ENCODE measurements at regions not wholly inside any gene's neighbourhood (a gene's known extent, or its start where the extent isn't known, plus 50 kb on each side); places are given as distances from the start of the nearest gene placed in this dataset.

DNA sequence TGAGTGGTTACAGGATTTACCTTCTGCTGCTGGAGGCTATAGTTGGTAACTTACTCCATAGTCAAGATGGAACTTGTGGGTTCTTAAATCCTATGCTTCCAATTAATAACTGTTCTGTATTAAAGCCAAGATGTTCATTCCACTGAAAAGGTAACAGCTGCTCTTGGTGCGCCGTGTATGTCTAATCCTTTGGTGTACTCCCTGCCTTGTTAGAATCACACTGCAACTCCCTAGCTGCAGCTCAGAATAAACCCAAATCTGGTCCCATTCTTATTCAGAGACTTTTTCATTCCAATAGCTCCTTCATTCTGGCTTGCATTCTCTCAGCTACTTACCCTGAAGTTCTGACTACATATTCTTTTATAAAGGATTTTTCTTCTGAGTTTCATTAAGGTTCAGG lies 1355.5 kb downstream of the MAT2B start:
- Histone ChIP-seq H3K9me3 (ENCODE audit: control insufficient read depth in 2 of 3, low read length in 3 of 3) (no peaks in the 10 kb centered on the region), H3K27me3 (ENCODE audit: control insufficient read depth in 2 of 2, insufficient read depth in 2 of 2, low read length in 2 of 2) (no peaks in the 10 kb centered on the region), H3K4me1 (ENCODE audit: control insufficient read depth in 2 of 2, insufficient read depth in 2 of 2, low read length in 2 of 2) (no peaks in the 10 kb centered on the region), H3K27ac (ENCODE audit: low read depth, low read length) (no peak overlapping the region), H3K4me3 (ENCODE audit: low read length) (no peak overlapping the region), H3K36me3 (ENCODE audit: control insufficient read depth in 2 of 3, insufficient read depth in 3 of 3, low read length in 3 of 3) (no peaks in the 10 kb centered on the region)
- Mint-ChIP-seq H3K4me1 (no peaks in the 10 kb centered on the region), H3K36me3 (no peaks in the 10 kb centered on the region), H3K27me3 (no peaks in the 10 kb centered on the region), H3K27ac (no peak overlapping the region), H3K9me3 (peaks cover 0 to 26% (median 2%) of the 10 kb centered on the region in 11 donors), H3K4me3 (no peak overlapping the region)
- DNase-seq (no peak), ATAC-seq (no peak)
- ChIA-PET CTCF (no interaction called here), POLR2A (no interaction called here)
- intact Hi-C loops (cut with micrococcal nuclease): no loop called here

GRCh38 chr5:164861610-164862009 lies 1356.2 kb downstream of the MAT2B start:
- H3K27ac Mint-ChIP-seq: no peak overlapping the region
- H3K9me3 ChIP-seq (ENCODE audit: control insufficient read depth in 2 of 3, low read length in 3 of 3): no peaks in the 10 kb centered on the region
- H3K9me3 Mint-ChIP-seq: peaks cover 0 to 26% (median 2%) of the 10 kb centered on the region in 11 donors

GRCh38 chr5:164868761-164869160 lies 1363.3 kb downstream of the MAT2B start:
- Histone ChIP-seq H3K4me1 (ENCODE audit: control insufficient read depth in 2 of 2, insufficient read depth in 2 of 2, low read length in 2 of 2) (no peaks in the 10 kb centered on the region), H3K27me3 (ENCODE audit: control insufficient read depth in 2 of 2, insufficient read depth in 2 of 2, low read length in 2 of 2) (no peaks in the 10 kb centered on the region), H3K27ac (ENCODE audit: low read depth, low read length) (no peak overlapping the region), H3K36me3 (ENCODE audit: control insufficient read depth in 2 of 3, insufficient read depth in 3 of 3, low read length in 3 of 3) (no peaks in the 10 kb centered on the region), H3K4me3 (ENCODE audit: low read length) (no peak overlapping the region), H3K9me3 (ENCODE audit: control insufficient read depth in 2 of 3, low read length in 3 of 3) (no peaks in the 10 kb centered on the region)
- ChIA-PET POLR2A (no interaction called here), CTCF (no interaction called here)
- no peak overlapping the region for H3K27ac Mint-ChIP-seq
- H3K4me3 Mint-ChIP-seq: no peak overlapping the region
- no peaks in the 10 kb centered on the region for H3K4me1 Mint-ChIP-seq
- H3K27me3 Mint-ChIP-seq: no peaks in the 10 kb centered on the region
- intact Hi-C loops (cut with micrococcal nuclease): no loop called here
- no peak for ATAC-seq
- no peak for DNase-seq
- H3K36me3 Mint-ChIP-seq: no peaks in the 10 kb centered on the region
- H3K9me3 Mint-ChIP-seq: peaks cover 0 to 27% (median 2%) of the 10 kb centered on the region in 11 donors

More at GRCh38 chr5:164861610-164862009, 1356.2 kb downstream of the MAT2B start:
- Histone ChIP-seq H3K4me3 (ENCODE audit: low read length) (no peak overlapping the region), H3K27me3 (ENCODE audit: control insufficient read depth in 2 of 2, insufficient read depth in 2 of 2, low read length in 2 of 2) (no peaks in the 10 kb centered on the region), H3K4me1 (ENCODE audit: control insufficient read depth in 2 of 2, insufficient read depth in 2 of 2, low read length in 2 of 2) (no peaks in the 10 kb centered on the region), H3K36me3 (ENCODE audit: control insufficient read depth in 2 of 3, insufficient read depth in 3 of 3, low read length in 3 of 3) (no peaks in the 10 kb centered on the region), H3K27ac (ENCODE audit: low read depth, low read length) (no peak overlapping the region)
- H3K4me3 Mint-ChIP-seq: no peak overlapping the region
- ChIA-PET POLR2A (no interaction called here), CTCF (no interaction called here)
- ATAC-seq: no peak
- no peaks in the 10 kb centered on the region for H3K36me3 Mint-ChIP-seq
- intact Hi-C loops (cut with micrococcal nuclease): no loop called here
- no peak for DNase-seq
- no peaks in the 10 kb centered on the region for H3K27me3 Mint-ChIP-seq
- H3K4me1 Mint-ChIP-seq: no peaks in the 10 kb centered on the region

- H3K4me1 Mint-ChIP-seq: no peaks in the 10 kb centered on the region
- Histone ChIP-seq H3K4me1 (ENCODE audit: control insufficient read depth in 2 of 2, insufficient read depth in 2 of 2, low read length in 2 of 2) (no peaks in the 10 kb centered on the region), H3K27ac (ENCODE audit: low read depth, low read length) (no peak overlapping the region), H3K36me3 (ENCODE audit: control insufficient read depth in 2 of 3, insufficient read depth in 3 of 3, low read length in 3 of 3) (no peaks in the 10 kb centered on the region), H3K27me3 (ENCODE audit: control insufficient read depth in 2 of 2, insufficient read depth in 2 of 2, low read length in 2 of 2) (no peaks in the 10 kb centered on the region), H3K4me3 (ENCODE audit: low read length) (no peak overlapping the region), H3K9me3 (ENCODE audit: control insufficient read depth in 2 of 3, low read length in 3 of 3) (no peaks in the 10 kb centered on the region)
- H3K27me3 Mint-ChIP-seq: no peaks in the 10 kb centered on the region
- ChIA-PET POLR2A (no interaction called here), CTCF (no interaction called here)
- no peak overlapping the region for H3K4me3 Mint-ChIP-seq
- intact Hi-C loops (cut with micrococcal nuclease): no loop called here
- ATAC-seq (no peak), DNase-seq (no peak)
- no peaks in the 10 kb centered on the region for H3K36me3 Mint-ChIP-seq
- H3K27ac Mint-ChIP-seq: no peak overlapping the region
- H3K9me3 Mint-ChIP-seq: peaks cover 0 to 33% (median 2%) of the 10 kb centered on the region in 11 donors
Measured at GRCh38 chr5:164869325-164869724, 1363.9 kb downstream of the MAT2B start.

GRCh38 chr5:164876793-164877192 lies 1371.4 kb downstream of the MAT2B start:
- POLR2A ChIA-PET: no interaction called here
- H3K4me3 ChIP-seq (ENCODE audit: low read length): no peak overlapping the region
- no peaks in the 10 kb centered on the region for H3K4me1 ChIP-seq (ENCODE audit: control insufficient read depth in 2 of 2, insufficient read depth in 2 of 2, low read length in 2 of 2)
- no peaks in the 10 kb centered on the region for H3K36me3 Mint-ChIP-seq
- H3K4me3 Mint-ChIP-seq: no peak overlapping the region
- ATAC-seq (no peak), DNase-seq (no peak)
- no peaks in the 10 kb centered on the region for H3K36me3 ChIP-seq (ENCODE audit: control insufficient read depth in 2 of 3, insufficient read depth in 3 of 3, low read length in 3 of 3)
- intact Hi-C loops (cut with micrococcal nuclease): no loop called here
- no peak overlapping the region for H3K27ac ChIP-seq (ENCODE audit: low read depth, low read length)
- CTCF ChIA-PET: no interaction called here
- H3K27me3 Mint-ChIP-seq: no peaks in the 10 kb centered on the region
- H3K27ac Mint-ChIP-seq: no peak overlapping the region
- H3K9me3 ChIP-seq (ENCODE audit: control insufficient read depth in 2 of 3, low read length in 3 of 3): no peaks in the 10 kb centered on the region
- H3K27me3 ChIP-seq (ENCODE audit: control insufficient read depth in 2 of 2, insufficient read depth in 2 of 2, low read length in 2 of 2): no peaks in the 10 kb centered on the region
- H3K4me1 Mint-ChIP-seq: no peaks in the 10 kb centered on the region
- H3K9me3 Mint-ChIP-seq: peaks cover 0 to 25% (median 6%) of the 10 kb centered on the region in 11 donors

- Histone ChIP-seq H3K27me3 (ENCODE audit: control insufficient read depth in 2 of 2, insufficient read depth in 2 of 2, low read length in 2 of 2) (no peaks in the 10 kb centered on the region), H3K27ac (ENCODE audit: low read depth, low read length) (no peak overlapping the region), H3K4me1 (ENCODE audit: control insufficient read depth in 2 of 2, insufficient read depth in 2 of 2, low read length in 2 of 2) (no peaks in the 10 kb centered on the region), H3K4me3 (ENCODE audit: low read length) (no peak overlapping the region), H3K9me3 (ENCODE audit: control insufficient read depth in 2 of 3, low read length in 3 of 3) (no peaks in the 10 kb centered on the region), H3K36me3 (ENCODE audit: control insufficient read depth in 2 of 3, insufficient read depth in 3 of 3, low read length in 3 of 3) (no peaks in the 10 kb centered on the region)
- H3K4me3 Mint-ChIP-seq: no peak overlapping the region
- H3K36me3 Mint-ChIP-seq: no peaks in the 10 kb centered on the region
- no peak overlapping the region for H3K27ac Mint-ChIP-seq
- no peaks in the 10 kb centered on the region for H3K4me1 Mint-ChIP-seq
- ATAC-seq (no peak), DNase-seq (no peak)
- intact Hi-C loops (cut with micrococcal nuclease): no loop called here
- peaks cover 0 to 24% (median 4%) of the 10 kb centered on the region in 11 donors for H3K9me3 Mint-ChIP-seq
- CTCF ChIA-PET: no interaction called here
- no peaks in the 10 kb centered on the region for H3K27me3 Mint-ChIP-seq
- POLR2A ChIA-PET: no interaction called here
Measured at GRCh38 chr5:164881442-164881841, 1376.0 kb downstream of the MAT2B start.

DNA sequence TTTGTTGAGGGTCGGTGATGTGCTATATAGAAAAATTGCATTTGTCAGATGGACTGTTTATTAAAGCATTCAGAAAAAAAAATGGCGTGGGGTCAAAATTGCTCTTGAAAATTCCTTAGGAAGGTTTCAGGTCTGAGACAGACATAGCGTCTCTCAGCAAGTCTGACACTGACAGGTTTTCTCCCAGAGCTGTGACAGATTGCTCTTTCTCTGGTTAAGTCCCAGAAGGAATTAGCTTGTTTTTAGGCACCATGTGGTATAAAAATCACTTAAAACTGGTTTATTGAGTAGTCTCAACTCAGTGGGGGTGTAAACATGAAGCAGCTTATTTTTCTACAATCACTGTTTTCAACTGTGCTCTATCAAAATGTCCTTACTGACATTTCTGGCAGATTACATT lies 1379.8 kb downstream of the MAT2B start:
- Mint-ChIP-seq H3K4me3 (no peak overlapping the region), H3K27ac (no peak overlapping the region), H3K9me3 (peaks cover 0 to 12% (median 4%) of the 10 kb centered on the region in 11 donors), H3K36me3 (no peaks in the 10 kb centered on the region), H3K27me3 (no peaks in the 10 kb centered on the region), H3K4me1 (no peaks in the 10 kb centered on the region)
- Histone ChIP-seq H3K36me3 (ENCODE audit: control insufficient read depth in 2 of 3, insufficient read depth in 3 of 3, low read length in 3 of 3) (no peaks in the 10 kb centered on the region), H3K27me3 (ENCODE audit: control insufficient read depth in 2 of 2, insufficient read depth in 2 of 2, low read length in 2 of 2) (no peaks in the 10 kb centered on the region), H3K27ac (ENCODE audit: low read depth, low read length) (no peak overlapping the region), H3K4me3 (ENCODE audit: low read length) (no peak overlapping the region), H3K4me1 (ENCODE audit: control insufficient read depth in 2 of 2, insufficient read depth in 2 of 2, low read length in 2 of 2) (no peaks in the 10 kb centered on the region), H3K9me3 (ENCODE audit: control insufficient read depth in 2 of 3, low read length in 3 of 3) (no peaks in the 10 kb centered on the region)
- no peak for ATAC-seq
- ChIA-PET POLR2A (no interaction called here), CTCF (no interaction called here)
- intact Hi-C loops (cut with micrococcal nuclease): no loop called here
- no peak for DNase-seq

Measured in naive thymus-derived CD4-positive, alpha-beta T cell (primary cell).